ENCODE measurements at regions not wholly inside any gene's neighbourhood (a gene's known extent, or its start where the extent isn't known, plus 50 kb on each side); places are given as distances from the start of the nearest gene placed in this dataset.
"Not testable (repeated sequence)": the region's sequence is repeated elsewhere in the genome, so short reads cannot be mapped to it uniquely, and the experiment has no call there.

GRCh38 chr10:120204877-120205276, 252.2 kb upstream of the PLPP4 start:
- DNase-seq (ENCODE audit: low spot score) = no peak

DNA sequence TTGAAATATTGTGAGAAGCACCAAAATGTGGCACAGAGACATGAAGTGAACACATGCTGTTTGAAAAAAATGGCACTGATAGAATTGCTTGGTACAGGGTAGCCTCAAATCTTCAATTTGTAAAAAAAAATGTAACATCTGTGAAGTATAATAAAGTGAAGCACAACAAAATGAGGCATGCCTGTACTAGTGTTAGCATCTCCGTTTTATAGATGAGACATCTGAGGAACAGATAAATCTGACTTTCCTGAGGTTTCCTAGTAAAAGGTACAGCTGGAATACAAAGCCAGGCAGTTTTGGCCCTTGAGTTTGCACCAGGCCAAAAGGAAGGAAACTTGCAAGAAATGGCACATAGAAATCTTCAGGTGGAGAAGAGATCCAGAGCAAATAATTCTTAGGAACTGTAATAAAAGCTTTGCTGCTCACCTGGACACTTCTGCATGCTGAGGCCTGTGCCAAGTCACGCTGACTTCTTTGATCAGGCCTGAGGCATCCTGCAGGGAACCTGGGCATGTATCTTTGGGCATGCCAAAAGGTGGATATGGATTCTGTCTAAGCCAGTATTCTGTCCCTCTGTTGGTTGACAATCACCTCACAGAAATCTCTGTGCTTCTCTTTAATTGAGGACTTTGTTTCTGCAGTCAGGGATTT, 251.5 kb upstream of the PLPP4 start:
- no peak for DNase-seq (ENCODE audit: low spot score)

GRCh38 chr10:120208488-120208887, 248.5 kb upstream of the PLPP4 start:
- DNase-seq (ENCODE audit: low spot score) = no peak

DNA sequence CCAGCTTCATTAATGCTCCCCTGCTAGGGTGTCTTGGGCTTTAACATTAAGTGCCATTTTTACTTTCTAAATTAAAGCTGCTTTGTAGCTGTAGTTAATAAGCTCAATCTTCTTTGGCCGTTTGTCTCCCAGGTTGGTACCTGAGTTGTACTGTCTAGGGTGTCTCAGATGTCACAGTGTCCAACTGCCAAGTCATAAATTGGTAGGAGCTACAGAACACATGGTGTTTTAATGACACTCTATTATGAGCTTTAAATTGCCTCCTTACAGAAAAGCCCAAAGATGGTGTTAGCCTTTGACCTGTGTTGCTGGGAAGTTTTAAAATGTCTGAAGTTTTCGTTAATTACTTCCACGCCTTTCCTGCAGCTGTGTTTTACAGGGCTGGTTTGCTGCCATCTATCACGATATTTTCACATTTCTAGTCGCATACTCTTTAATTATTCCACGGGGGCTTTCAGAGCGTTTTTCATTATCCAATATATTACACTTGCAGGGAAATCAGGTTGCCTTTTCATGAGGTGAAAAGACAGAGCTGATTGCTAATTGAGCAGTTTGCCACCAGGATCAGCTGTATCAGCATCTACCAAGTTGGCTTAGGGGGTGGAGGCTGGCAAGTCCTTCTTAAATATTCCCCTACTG, 247.8 kb upstream of the PLPP4 start:
- DNase-seq (ENCODE audit: low spot score) = no peak

DNA sequence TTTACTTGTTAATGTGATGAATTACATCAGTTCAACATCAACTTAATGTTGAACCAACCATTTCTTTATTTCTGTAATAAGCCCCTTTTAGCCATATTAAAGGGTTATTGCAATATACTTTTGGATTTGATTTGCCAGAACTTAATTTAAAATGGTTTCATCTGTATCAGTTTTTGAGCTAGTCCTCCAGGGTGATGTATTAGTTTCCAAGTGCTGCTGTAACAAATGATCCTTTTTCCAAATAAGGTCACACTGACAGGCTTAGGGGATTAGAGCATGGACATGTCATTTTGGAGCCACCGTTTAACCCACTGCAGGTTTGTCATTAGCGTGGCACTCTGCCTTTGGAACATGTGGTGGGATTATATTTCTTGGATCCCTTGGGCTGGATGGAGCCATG, 244.8 kb upstream of the PLPP4 start:
- DNase-seq (ENCODE audit: low spot score) = no peak

- DNase-seq (ENCODE audit: low spot score) = not testable (repeated sequence)
Measured at GRCh38 chr10:120213283-120213682, 243.7 kb upstream of the PLPP4 start.

DNA sequence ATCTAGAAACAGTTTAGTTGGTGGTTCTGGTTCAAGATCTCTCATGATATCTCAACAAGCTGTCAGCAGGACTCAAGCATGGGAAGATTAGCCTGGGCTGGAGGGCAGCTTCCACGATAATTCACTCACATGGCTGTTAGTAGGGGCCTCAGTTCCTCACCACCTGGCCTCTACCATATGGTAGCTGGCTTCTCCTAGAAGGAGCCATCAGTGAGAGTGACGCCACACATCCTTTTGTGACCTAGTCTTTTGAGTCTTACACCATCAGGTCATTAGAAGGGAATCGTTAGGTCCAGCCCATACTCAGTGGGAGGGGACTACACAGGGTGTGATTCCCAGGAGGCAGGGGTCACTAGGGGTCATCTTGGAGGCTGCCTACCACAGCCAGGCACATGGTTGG, 239.3 kb upstream of the PLPP4 start:
- no peak for DNase-seq (ENCODE audit: low spot score)

GRCh38 chr10:120221873-120222485, 235.0 kb upstream of the PLPP4 start:
- peak; percentile 43 for DNase-seq (ENCODE audit: low spot score)

GRCh38 chr10:120229641-120230040, 227.4 kb upstream of the PLPP4 start:
- DNase-seq (ENCODE audit: low spot score) = no peak

DNA sequence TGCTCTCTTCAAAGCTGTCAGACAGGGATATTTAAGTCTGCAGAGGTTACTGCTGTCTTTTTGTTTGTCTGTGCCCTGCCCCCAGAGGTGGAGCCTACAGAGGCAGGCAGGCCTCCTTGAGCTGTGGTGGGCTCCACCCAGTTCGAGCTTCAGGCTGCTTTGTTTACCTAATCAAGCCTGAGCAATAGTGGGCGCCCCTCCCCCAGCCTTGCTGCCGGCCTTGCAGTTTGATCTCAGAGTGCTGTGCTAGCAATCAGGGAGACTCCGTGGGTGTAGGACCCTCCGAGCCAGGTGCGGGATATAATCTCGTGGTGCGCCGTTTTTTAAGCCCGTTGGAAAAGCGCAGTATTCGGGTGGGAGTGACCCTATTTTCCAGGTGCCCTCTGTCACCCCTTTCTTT, 217.3 kb upstream of the PLPP4 start:
- DNase-seq (ENCODE audit: low spot score) = not testable (repeated sequence)

- no peak for DNase-seq (ENCODE audit: low spot score)
Measured at GRCh38 chr10:120251821-120252442, 205.1 kb upstream of the PLPP4 start.

DNA sequence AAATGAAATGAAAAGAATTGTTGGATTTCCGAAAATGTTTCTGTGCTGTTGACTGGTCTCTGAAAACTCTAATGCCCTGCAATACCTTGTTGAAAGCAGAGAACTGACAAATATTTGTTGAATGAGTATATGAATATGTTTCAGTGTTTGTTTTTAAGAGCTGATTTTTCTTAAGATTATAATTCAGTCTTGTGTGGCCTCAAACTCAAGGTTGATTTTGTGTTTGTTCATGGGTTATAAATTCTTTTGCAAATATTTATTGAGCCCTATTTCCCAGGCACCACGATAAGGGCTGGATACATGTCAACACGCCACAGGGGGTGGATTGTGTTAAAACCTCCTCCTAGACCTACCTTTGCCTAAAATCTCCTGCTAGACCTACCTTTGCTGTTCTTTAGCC, 203.9 kb upstream of the PLPP4 start:
- no peak for DNase-seq (ENCODE audit: low spot score)

- no peak for DNase-seq (ENCODE audit: low spot score)
Measured at GRCh38 chr10:120260456-120260855, 196.6 kb upstream of the PLPP4 start.

DNA sequence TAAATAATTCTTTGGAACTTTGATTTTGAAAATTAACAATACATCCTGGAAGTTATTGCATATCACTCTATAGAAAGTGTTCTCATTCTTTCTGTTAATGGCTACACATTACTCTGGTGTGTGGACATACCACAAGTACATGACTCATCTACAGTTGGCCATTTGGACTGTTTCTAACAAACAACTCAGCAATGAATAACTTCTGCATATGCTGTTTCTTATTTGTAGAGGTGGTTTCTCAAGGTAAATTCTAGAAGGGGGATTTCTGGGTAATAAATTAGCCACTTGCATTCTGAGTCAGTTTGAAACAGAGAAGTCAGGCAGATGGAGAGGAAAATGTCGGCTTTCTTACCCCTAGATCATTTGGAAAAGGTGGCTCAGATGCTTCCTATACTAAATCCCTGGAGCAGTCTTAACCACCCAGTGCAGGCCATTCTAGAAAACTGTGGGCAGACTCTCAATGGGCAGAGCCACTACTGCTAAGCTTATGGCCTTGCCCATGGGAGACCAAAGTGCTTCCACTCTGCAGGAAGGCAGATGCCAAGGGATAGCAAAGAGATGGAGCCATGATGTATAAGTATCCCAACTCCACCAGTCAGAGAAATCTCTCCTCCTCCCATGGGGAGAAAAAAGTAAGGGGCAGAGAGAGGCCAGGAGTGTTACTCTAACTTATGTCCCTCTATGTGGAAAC, 194.0 kb upstream of the PLPP4 start:
- DNase-seq (ENCODE audit: low spot score) = no peak

GRCh38 chr10:120266022-120266421, 191.0 kb upstream of the PLPP4 start:
- DNase-seq (ENCODE audit: low spot score) = no peak

GRCh38 chr10:120270906-120271305, 186.1 kb upstream of the PLPP4 start:
- no peak for DNase-seq (ENCODE audit: low spot score)

GRCh38 chr10:120271696-120272095, 185.3 kb upstream of the PLPP4 start:
- DNase-seq (ENCODE audit: low spot score) = no peak

DNA sequence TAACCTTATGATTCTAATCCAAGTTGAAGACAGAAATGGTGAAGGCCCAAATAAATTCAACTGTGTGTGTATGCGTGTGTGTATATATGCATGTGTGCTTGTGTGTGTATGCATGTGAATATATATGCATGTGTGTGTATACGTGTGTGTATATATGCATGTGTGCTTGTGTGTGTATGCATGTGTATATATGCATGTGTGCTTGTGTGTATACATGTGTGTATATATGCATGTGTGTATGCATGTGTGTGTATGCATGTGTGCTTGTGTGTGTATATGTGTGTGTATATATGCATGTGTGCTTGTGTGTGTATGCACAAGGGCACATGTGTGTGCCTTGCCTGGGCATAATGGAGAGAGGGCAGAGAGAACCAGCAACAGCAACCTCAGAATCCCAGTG, 184.7 kb upstream of the PLPP4 start:
- DNase-seq (ENCODE audit: low spot score) = no peak

DNA sequence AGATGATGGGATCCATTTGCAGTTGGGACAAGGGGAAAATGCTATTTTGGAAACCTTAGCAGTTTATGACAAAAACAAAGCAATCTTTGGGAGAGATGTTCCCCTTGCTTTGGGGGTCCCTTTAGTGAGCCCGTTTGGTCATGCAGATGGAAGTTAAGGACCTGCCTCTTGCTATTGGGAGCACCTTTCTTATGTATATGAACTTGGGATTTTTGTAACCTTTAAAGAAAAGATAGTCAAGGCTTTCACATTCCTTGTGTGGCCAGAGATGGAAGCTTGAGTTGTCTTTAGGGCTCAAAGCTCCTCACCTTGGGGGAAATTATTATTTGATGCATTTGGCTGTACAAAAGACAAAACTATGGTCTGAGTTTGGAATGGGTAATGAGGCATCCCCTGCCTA, 179.0 kb upstream of the PLPP4 start:
- no peak for DNase-seq (ENCODE audit: low spot score)

GRCh38 chr10:120279196-120279595, 177.8 kb upstream of the PLPP4 start:
- DNase-seq (ENCODE audit: low spot score) = no peak

GRCh38 chr10:120282421-120282820, 174.6 kb upstream of the PLPP4 start:
- no peak for DNase-seq (ENCODE audit: low spot score)

GRCh38 chr10:120282846-120283492, 174.1 kb upstream of the PLPP4 start:
- DNase-seq (ENCODE audit: low spot score) = no peak
